Type B pancreatic cell (in vitro differentiated cells): ENCODE measurements at regions not wholly inside any gene's neighbourhood (a gene's known extent, or its start where the extent isn't known, plus 50 kb on each side); places are given as distances from the start of the nearest gene placed in this dataset.
A peak's percentile ranks its signal among the peaks of the same experiment; 100 is the strongest.

Experiments
- DNase-seq: peaks from one replicate; pipeline ENCODE4 v3.0.0; 2021; ENCODE audit warnings: mixed read lengths; ENCODE audit not compliant: unreplicated experiment; ENCODE audit errors: extremely low spot score
- H3K27ac Mint-ChIP-seq: 2 replicates; pipeline ENCODE4 v1.8.0; 2021; ENCODE audit warnings: mild to moderate bottlenecking, mixed read lengths
- H3K27me3 Mint-ChIP-seq: 2 replicates; pipeline ENCODE4 v1.8.0; 2021; ENCODE audit warnings: mixed read lengths
- H3K36me3 Mint-ChIP-seq: 2 replicates; pipeline ENCODE4 v1.8.0; 2021; ENCODE audit warnings: mixed read lengths
- H3K4me1 Mint-ChIP-seq: one replicate; pipeline ENCODE4 v1.8.0; 2021; ENCODE audit warnings: mixed read lengths; ENCODE audit not compliant: unreplicated experiment
- H3K4me3 Mint-ChIP-seq: 2 replicates; pipeline ENCODE4 v1.8.0; 2021; ENCODE audit warnings: mild to moderate bottlenecking, mixed read lengths
- H3K9me3 Mint-ChIP-seq: 2 replicates; pipeline ENCODE4 v1.8.0; 2021; ENCODE audit warnings: mixed read lengths
- TF ChIP-seq, protein P1 (sequence below): fragments of 200-600 bp; sonication (generic); conservative IDR thresholded peaks from 2 replicates; pipeline ENCODE4 v1.5.0; 2021; ENCODE audit warnings: antibody characterized with exemption, mild to moderate bottlenecking

DNA sequence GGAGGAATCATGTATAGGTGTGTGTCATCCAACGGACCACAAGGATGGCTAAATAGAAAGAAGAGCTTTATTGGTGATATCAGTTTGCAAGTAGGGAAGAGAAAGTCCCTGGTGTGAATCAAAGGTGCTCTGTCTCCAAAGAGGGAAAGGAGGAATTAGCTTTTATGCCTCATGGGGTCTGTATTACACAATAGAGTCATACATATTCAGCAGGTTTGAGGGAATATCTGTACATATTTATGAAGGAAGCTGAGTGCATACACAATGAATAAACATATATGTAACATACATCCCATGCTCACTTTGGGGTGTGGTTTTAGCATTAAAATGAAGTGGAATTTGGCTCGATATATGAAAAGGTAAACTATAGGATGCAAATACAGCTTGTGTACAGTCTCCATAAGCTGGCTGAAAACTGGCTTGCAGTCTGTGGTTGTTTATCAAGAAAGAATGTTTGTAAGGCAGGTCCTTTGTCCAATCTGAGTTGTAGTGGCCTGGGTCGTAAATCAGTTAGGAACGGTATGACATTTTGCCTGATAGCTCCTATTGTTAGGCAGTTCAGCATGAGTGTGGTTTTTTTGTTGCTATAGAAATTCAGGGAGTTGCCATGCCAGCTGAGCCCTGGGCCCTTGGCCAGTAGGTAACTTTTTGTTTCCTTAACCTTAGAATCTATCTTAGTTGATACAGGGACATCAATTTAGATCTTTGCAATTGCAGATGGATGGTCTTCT, 198.0 kb upstream of the ZP4 start:
- no peak for DNase-seq
- Mint-ChIP-seq H3K36me3 (no peaks in the 10 kb centered on the region), H3K27ac (no peak overlapping the region), H3K4me3 (no peak overlapping the region), H3K9me3 (no peaks in the 10 kb centered on the region), H3K27me3 (no peaks in the 10 kb centered on the region), H3K4me1 (peaks cover 9% of the 10 kb centered on the region)
- TF ChIP-seq, protein P1, sequence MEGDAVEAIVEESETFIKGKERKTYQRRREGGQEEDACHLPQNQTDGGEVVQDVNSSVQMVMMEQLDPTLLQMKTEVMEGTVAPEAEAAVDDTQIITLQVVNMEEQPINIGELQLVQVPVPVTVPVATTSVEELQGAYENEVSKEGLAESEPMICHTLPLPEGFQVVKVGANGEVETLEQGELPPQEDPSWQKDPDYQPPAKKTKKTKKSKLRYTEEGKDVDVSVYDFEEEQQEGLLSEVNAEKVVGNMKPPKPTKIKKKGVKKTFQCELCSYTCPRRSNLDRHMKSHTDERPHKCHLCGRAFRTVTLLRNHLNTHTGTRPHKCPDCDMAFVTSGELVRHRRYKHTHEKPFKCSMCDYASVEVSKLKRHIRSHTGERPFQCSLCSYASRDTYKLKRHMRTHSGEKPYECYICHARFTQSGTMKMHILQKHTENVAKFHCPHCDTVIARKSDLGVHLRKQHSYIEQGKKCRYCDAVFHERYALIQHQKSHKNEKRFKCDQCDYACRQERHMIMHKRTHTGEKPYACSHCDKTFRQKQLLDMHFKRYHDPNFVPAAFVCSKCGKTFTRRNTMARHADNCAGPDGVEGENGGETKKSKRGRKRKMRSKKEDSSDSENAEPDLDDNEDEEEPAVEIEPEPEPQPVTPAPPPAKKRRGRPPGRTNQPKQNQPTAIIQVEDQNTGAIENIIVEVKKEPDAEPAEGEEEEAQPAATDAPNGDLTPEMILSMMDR = no peak

DNA sequence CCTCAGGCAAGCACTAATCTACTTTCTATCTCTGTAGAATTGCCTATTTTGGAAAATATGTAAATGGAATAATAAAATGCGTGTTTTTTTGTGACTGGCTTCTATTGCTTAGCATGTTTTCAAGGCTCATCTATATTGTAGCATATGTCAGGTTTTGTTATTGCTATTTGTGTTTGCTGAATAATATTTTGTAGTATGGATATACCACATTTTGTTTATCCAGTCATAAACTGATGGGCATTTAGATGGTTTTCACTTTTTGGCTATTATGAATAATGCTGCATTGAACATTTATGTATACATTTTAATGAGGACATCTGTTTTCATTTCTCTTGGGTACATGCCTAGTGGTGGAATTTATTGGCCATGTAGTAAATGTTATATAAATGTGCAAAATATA, 183.3 kb upstream of the ZP4 start:
- Mint-ChIP-seq H3K27ac (no peak overlapping the region), H3K27me3 (peaks cover 4% of the 10 kb centered on the region), H3K4me1 (no peaks in the 10 kb centered on the region), H3K36me3 (no peaks in the 10 kb centered on the region), H3K9me3 (peaks cover 9% of the 10 kb centered on the region), H3K4me3 (no peak overlapping the region)
- TF ChIP-seq, protein P1 = no peak
- no peak for DNase-seq

DNA sequence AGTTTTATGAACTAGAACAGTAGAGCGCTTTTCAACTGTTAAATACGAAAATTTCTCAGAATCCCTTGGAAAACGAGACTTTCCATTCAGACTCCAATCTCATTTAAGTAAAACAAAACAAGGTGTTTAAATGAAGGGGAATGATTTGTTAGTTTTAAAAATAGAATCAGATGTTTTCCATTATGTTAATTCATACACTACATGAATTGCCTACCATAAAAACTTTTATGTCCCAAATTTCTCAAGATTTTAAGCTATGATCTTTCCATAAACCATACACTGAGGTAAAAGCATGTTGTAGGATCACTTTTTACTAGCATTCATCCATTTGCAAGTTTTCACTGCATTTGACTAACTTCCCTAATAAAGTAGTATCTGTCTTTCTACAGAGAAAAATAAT, 180.3 kb upstream of the ZP4 start:
- peaks cover 2% of the 10 kb centered on the region for H3K27me3 Mint-ChIP-seq
- no peaks in the 10 kb centered on the region for H3K36me3 Mint-ChIP-seq
- DNase-seq = no peak
- H3K4me3 Mint-ChIP-seq = no peak overlapping the region
- no peak overlapping the region for H3K27ac Mint-ChIP-seq
- peaks cover 6% of the 10 kb centered on the region for H3K9me3 Mint-ChIP-seq
- TF ChIP-seq, protein P1 = no peak
- no peaks in the 10 kb centered on the region for H3K4me1 Mint-ChIP-seq

DNA sequence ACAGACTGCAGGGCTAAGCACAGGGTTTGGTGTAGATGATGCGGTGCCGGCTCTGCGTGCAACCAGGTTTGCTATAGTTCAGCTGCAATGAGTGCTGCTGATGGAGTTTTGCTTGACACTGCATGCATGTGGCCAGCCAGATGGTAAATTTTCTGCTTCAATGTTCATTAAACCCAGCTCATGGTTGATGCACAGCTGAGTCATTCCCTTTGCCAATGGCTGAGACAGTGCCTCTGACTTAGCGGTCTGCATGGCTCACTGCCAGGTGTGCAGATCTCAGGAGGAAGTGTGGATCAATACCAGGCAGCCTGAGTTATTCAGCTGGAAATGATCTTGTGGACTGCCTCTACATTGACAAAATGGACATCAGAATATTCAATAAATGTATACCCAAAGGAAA, 172.7 kb upstream of the ZP4 start:
- Mint-ChIP-seq H3K36me3 (no peaks in the 10 kb centered on the region), H3K4me3 (no peak overlapping the region), H3K27ac (no peak overlapping the region), H3K9me3 (no peaks in the 10 kb centered on the region), H3K27me3 (no peaks in the 10 kb centered on the region), H3K4me1 (peaks cover 3% of the 10 kb centered on the region)
- TF ChIP-seq, protein P1 = no peak
- DNase-seq = no peak

DNA sequence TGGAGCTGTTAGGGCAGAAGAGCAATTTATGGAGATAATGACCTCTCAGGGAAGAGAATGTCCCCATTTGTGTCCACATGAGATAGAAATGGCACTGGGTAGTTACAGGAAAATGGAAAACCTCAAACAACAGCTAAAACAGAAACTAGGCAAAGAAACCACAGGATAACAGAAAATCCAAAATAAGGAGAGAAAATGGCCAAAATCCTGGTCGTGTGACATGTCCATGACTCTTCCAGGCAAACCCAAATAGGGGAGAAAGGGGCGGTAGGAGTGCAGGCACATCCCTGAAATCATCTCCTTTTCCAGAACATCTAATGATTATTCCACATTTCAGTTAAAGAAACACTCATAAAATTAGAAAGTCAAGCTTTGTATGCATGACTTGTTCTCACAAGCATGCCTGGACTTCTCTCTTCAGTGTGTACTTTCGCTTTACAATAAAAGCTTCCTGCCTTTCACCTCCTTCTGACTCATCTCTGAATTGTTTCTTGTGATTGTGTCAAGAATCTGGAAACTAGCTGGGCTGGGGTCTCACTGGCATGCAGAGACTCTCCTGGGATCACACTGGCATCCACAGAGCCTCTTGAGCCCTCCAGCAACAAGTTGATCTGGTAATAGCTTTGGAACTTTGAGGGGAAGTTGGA, 171.4 kb upstream of the ZP4 start:
- H3K4me3 Mint-ChIP-seq = no peak overlapping the region

More for the DNA sequence above, 171.4 kb upstream of the ZP4 start:
- TF ChIP-seq, protein P1 = no peak
- Mint-ChIP-seq H3K36me3 (peaks cover 3% of the 10 kb centered on the region), H3K9me3 (peaks cover 5% of the 10 kb centered on the region), H3K4me1 (peaks cover 3% of the 10 kb centered on the region), H3K27me3 (no peaks in the 10 kb centered on the region), H3K27ac (peak overlapping the region; percentile 57)
- no peak for DNase-seq
